CD4-positive, alpha-beta T cell (primary cell): ENCODE measurements at regions not wholly inside any gene's neighbourhood (a gene's known extent, or its start where the extent isn't known, plus 50 kb on each side); places are given as distances from the start of the nearest gene placed in this dataset.

Experiments
- ATAC-seq: fragments of 200-7000 bp; cut with Tn5 transposase; one replicate; pipeline ENCODE4 v1.10.0; 2022; ENCODE audit warnings: mild to moderate bottlenecking; ENCODE audit not compliant: poor library complexity
- CTCF ChIA-PET: fragments of 350-600 bp; sonication (Branson Sonifier 250); formaldehyde crosslinking; loops from one replicate; lab custom pipeline; 2021; ENCODE audit warnings: antibody characterized with exemption, inconsistent platforms; lab: Charles Lee
- POLR2A ChIA-PET: fragments of 350-600 bp; sonication (Branson Sonifier 250); formaldehyde crosslinking; loops from one replicate; lab custom pipeline; 2021; ENCODE audit warnings: antibody characterized with exemption, inconsistent platforms; lab: Charles Lee
- DNase-seq, 14 experiments: peaks; one replicate each; pipeline ENCODE4 v3.0.0-alpha.2; 2013 to 2020; ENCODE audit warnings: mixed read lengths in 2 of 14
- H3K27ac ChIP-seq, 2 donors: one replicate each; pipeline versions ENCODE4 v1.5.1 to v1.7.0; 2013; ENCODE audit warnings: low read length in 2 of 2, low read depth in 1 of 2, mild to moderate bottlenecking in 1 of 2
- H3K27me3 ChIP-seq, 2 experiments: 1 replicate in 1 of 2; 2 replicates in 1 of 2; pipeline versions ENCODE4 v1.6.1 to v1.7.0; 2013; ENCODE audit warnings: low read length in 2 of 2, control low read depth in 1 of 2, mild to moderate bottlenecking in 1 of 2, moderate library complexity in 1 of 2; ENCODE audit not compliant: insufficient read depth in 2 of 2, control insufficient read depth in 1 of 2
- H3K36me3 ChIP-seq: one replicate; pipeline ENCODE4 v1.6.1; 2013; ENCODE audit warnings: low read length, control low read depth; ENCODE audit not compliant: insufficient read depth
- H3K4me1 ChIP-seq: one replicate; pipeline ENCODE4 v1.6.1; 2013; ENCODE audit warnings: low read length, control low read depth; ENCODE audit not compliant: insufficient read depth
- H3K4me3 ChIP-seq: one replicate; pipeline ENCODE4 v1.5.1; 2013; ENCODE audit warnings: mild to moderate bottlenecking, low read length, moderate library complexity
- H3K9me3 ChIP-seq, 2 experiments: 1 replicate in 1 of 2; 2 replicates in 1 of 2; pipeline versions ENCODE4 v1.6.1 to v1.7.0; 2013; ENCODE audit warnings: low read length in 2 of 2, mild to moderate bottlenecking in 2 of 2, control low read depth in 1 of 2, moderate library complexity in 1 of 2; ENCODE audit not compliant: control insufficient read depth in 1 of 2, insufficient read depth in 1 of 2
- H3K27ac Mint-ChIP-seq: one replicate; pipeline ENCODE4 v1.8.0; 2020; ENCODE audit warnings: mixed read lengths
- H3K27me3 Mint-ChIP-seq: one replicate; pipeline ENCODE4 v1.8.0; 2021; ENCODE audit warnings: mixed read lengths
- H3K36me3 Mint-ChIP-seq: one replicate; pipeline ENCODE4 v1.8.0; 2021; ENCODE audit warnings: low read depth, mixed read lengths
- H3K4me1 Mint-ChIP-seq: one replicate; pipeline ENCODE4 v1.8.0; 2021; ENCODE audit warnings: low read depth, mixed read lengths
- H3K4me3 Mint-ChIP-seq: one replicate; pipeline ENCODE4 v1.8.0; 2020; ENCODE audit warnings: mild to moderate bottlenecking, mixed read lengths
- H3K9me3 Mint-ChIP-seq: one replicate; pipeline ENCODE4 v1.8.0; 2020; ENCODE audit warnings: mixed read lengths
- CTCF ChIP-seq: fragments of 200-600 bp; IDR thresholded peaks from one replicate; pipeline ENCODE4 v1.8.0; 2022; ENCODE audit warnings: antibody characterized with exemption, mild to moderate bottlenecking
- intact Hi-C, 2 experiments: fragments of 100-400 bp; cut with DNase I in 1 of 2; cut with micrococcal nuclease in 1 of 2; formaldehyde crosslinking; loops; one replicate each; pipeline versions ENCODE4 v1.15.1 to v1.9.0; 2023 to 2025; cut with DNase I, micrococcal nuclease

GRCh38 chr5:57817001-57817453, 334.4 kb upstream of the ACTBL2 start:
- H3K36me3 ChIP-seq: no peaks in the 10 kb centered on the region
- H3K4me3 Mint-ChIP-seq: no peak overlapping the region
- H3K9me3 Mint-ChIP-seq: no peaks in the 10 kb centered on the region
- no peak overlapping the region for H3K27ac ChIP-seq
- ATAC-seq (no peak), DNase-seq (no peak)
- intact Hi-C loops: no loop called here
- no peak for TF ChIP-seq CTCF
- no peaks in the 10 kb centered on the region for H3K4me1 ChIP-seq
- H3K27me3 Mint-ChIP-seq: no peaks in the 10 kb centered on the region
- H3K4me1 Mint-ChIP-seq: no peaks in the 10 kb centered on the region
- POLR2A ChIA-PET: no interaction called here
- no peaks in the 10 kb centered on the region for H3K27me3 ChIP-seq
- H3K27ac Mint-ChIP-seq: no peak overlapping the region
- CTCF ChIA-PET: no interaction called here
- no peaks in the 10 kb centered on the region for H3K36me3 Mint-ChIP-seq
- no peaks in the 10 kb centered on the region for H3K9me3 ChIP-seq
- H3K4me3 ChIP-seq: no peak overlapping the region

GRCh38 chr5:57816108-57816507, 333.5 kb upstream of the ACTBL2 start:
- H3K4me3 ChIP-seq: no peak overlapping the region
- intact Hi-C loops: no loop called here
- no peak for TF ChIP-seq CTCF
- no peak overlapping the region for H3K27ac Mint-ChIP-seq
- H3K27me3 Mint-ChIP-seq: no peaks in the 10 kb centered on the region
- ChIA-PET CTCF (no interaction called here), POLR2A (no interaction called here)
- no peak overlapping the region for H3K27ac ChIP-seq
- H3K36me3 Mint-ChIP-seq: no peaks in the 10 kb centered on the region
- H3K4me3 Mint-ChIP-seq: no peak overlapping the region
- no peaks in the 10 kb centered on the region for H3K36me3 ChIP-seq
- ATAC-seq: no peak
- no peaks in the 10 kb centered on the region for H3K4me1 ChIP-seq
- no peak for DNase-seq
- no peaks in the 10 kb centered on the region for H3K4me1 Mint-ChIP-seq
- no peaks in the 10 kb centered on the region for H3K9me3 Mint-ChIP-seq
- H3K9me3 ChIP-seq: no peaks in the 10 kb centered on the region
- H3K27me3 ChIP-seq: no peaks in the 10 kb centered on the region

GRCh38 chr5:57805732-57806131, 323.1 kb upstream of the ACTBL2 start:
- no peaks in the 10 kb centered on the region for H3K36me3 Mint-ChIP-seq
- H3K4me1 Mint-ChIP-seq: no peaks in the 10 kb centered on the region
- ChIA-PET POLR2A (no interaction called here), CTCF (no interaction called here)
- H3K4me1 ChIP-seq: no peaks in the 10 kb centered on the region
- H3K9me3 ChIP-seq: no peaks in the 10 kb centered on the region
- no peak for DNase-seq
- no peak overlapping the region for H3K4me3 ChIP-seq
- H3K27ac ChIP-seq: no peak overlapping the region
- ATAC-seq: no peak
- no peaks in the 10 kb centered on the region for H3K9me3 Mint-ChIP-seq
- TF ChIP-seq CTCF: no peak
- H3K27ac Mint-ChIP-seq: no peak overlapping the region
- no peak overlapping the region for H3K4me3 Mint-ChIP-seq
- no peaks in the 10 kb centered on the region for H3K27me3 Mint-ChIP-seq
- no peaks in the 10 kb centered on the region for H3K36me3 ChIP-seq
- H3K27me3 ChIP-seq: no peaks in the 10 kb centered on the region
- intact Hi-C loops: no loop called here
